ENCODE measurements at regions not wholly inside any gene's neighbourhood (a gene's known extent, or its start where the extent isn't known, plus 50 kb on each side); places are given as distances from the start of the nearest gene placed in this dataset.

- H3K4me1 ChIP-seq, result peaks cover under 1% of the 10 kb centered on the region
- no peaks in the 10 kb centered on the region for H3K27me3 ChIP-seq
- H3K36me3 ChIP-seq (replicated peaks in 1 of 2; ENCODE audit: insufficient read depth in 1 of 2, low read depth in 2 of 2), result no peaks in the 10 kb centered on the region
- intact Hi-C loops (cut with DNase I), result no loop called here
- no peak overlapping the region for H3K27ac ChIP-seq
- TF ChIP-seq CTCF (IDR thresholded peaks at IDR 0.05) (no peak), POLR2A (IDR thresholded peaks at IDR 0.05) (no peak)
- H3K4me3 ChIP-seq, result no peak overlapping the region
- WGBS, 2 donors, result 80 to 84% methylated on average over 3 of the region's 3 CpGs
- H3K9me3 ChIP-seq, result no peaks in the 10 kb centered on the region
- no peak for ATAC-seq
- DNase-seq, result no peak
Observed at GRCh38 chr2:12834239-12834638, 117.5 kb downstream of the TRIB2 start.

DNA sequence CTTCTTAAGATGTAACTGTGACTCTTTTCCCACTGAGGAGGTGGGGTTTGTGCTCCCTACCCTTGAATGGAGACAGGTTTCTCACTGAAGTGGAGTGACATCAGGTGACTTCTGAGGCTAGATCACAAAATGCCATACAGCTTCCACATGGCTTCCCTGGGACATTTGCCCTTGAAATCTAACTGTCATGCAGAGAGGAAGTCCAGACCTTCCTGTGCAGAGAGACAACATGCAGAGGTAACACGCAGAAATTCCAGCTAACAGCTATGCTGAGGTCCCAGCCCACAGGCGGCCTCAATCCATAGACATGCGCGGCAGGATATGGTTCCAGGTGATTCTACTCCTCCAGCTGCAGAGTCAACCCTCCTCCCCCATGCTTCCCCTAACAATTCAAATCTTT lies 119.0 kb downstream of the TRIB2 start:
- DNase-seq (no peak), ATAC-seq (no peak)
- Histone ChIP-seq H3K27me3 (no peaks in the 10 kb centered on the region), H3K36me3 (replicated peaks in 1 of 2; ENCODE audit: insufficient read depth in 1 of 2, low read depth in 2 of 2) (no peaks in the 10 kb centered on the region), H3K4me1 (peaks cover 6% of the 10 kb centered on the region), H3K4me3 (no peak overlapping the region), H3K9me3 (no peaks in the 10 kb centered on the region), H3K27ac (no peak overlapping the region)
- WGBS, 2 donors, result 78 to 86% methylated on average over 1 to 4 of the region's 4 CpGs
- TF ChIP-seq POLR2A (IDR thresholded peaks at IDR 0.05) (no peak), CTCF (IDR thresholded peaks at IDR 0.05) (no peak)
- intact Hi-C loops (cut with DNase I), result no loop called here

DNA sequence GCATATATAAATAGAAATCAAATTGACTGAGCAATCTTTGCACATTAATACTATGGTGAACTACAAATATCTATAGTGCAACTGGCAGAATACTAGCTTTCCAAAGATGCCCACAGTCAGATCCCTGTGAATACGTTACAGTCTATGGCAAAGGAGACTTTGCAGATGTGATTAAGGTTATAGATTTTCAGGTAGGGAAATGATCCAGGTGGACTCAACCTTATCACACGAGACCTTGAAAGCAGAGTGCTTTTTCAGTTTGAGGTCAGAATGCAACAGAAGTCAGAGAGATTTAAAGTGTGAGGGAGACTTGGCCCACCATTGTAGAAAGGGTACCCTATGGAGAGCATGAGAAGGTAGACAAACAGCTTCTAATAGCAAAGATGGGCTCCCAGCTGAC lies 122.6 kb downstream of the TRIB2 start:
- peaks cover 6% of the 10 kb centered on the region for H3K4me1 ChIP-seq
- H3K27ac ChIP-seq, result no peak overlapping the region
- WGBS, 2 donors, result 19 to 22% methylated on average over 2 of the region's 2 CpGs
- intact Hi-C loops (cut with DNase I), result no loop called here
- no peak for TF ChIP-seq CTCF (IDR thresholded peaks at IDR 0.05)
- TF ChIP-seq POLR2A (IDR thresholded peaks at IDR 0.05), result no peak
- no peak overlapping the region for H3K4me3 ChIP-seq
- H3K36me3 ChIP-seq (replicated peaks in 1 of 2; ENCODE audit: insufficient read depth in 1 of 2, low read depth in 2 of 2), result no peaks in the 10 kb centered on the region
- DNase-seq (no peak), ATAC-seq (no peak)
- no peaks in the 10 kb centered on the region for H3K9me3 ChIP-seq
- no peaks in the 10 kb centered on the region for H3K27me3 ChIP-seq

- whole genome bisulfite sequencing, 2 donors, result 87 to 90% methylated on average over 5 of the region's 5 CpGs
- Histone ChIP-seq H3K27ac (no peak overlapping the region), H3K4me1 (peaks cover 6% of the 10 kb centered on the region), H3K36me3 (replicated peaks in 1 of 2; ENCODE audit: insufficient read depth in 1 of 2, low read depth in 2 of 2) (no peaks in the 10 kb centered on the region), H3K9me3 (no peaks in the 10 kb centered on the region), H3K27me3 (no peaks in the 10 kb centered on the region), H3K4me3 (no peak overlapping the region)
- TF ChIP-seq POLR2A (IDR thresholded peaks at IDR 0.05) (no peak), CTCF (IDR thresholded peaks at IDR 0.05) (no peak)
- no peak for DNase-seq
- intact Hi-C loops (cut with DNase I), result no loop called here
- no peak for ATAC-seq
Observed at GRCh38 chr2:12841021-12841420, 124.3 kb downstream of the TRIB2 start.

GRCh38 chr2:12842917-12843316 lies 126.2 kb downstream of the TRIB2 start:
- H3K9me3 ChIP-seq, result no peaks in the 10 kb centered on the region
- no peak overlapping the region for H3K27ac ChIP-seq
- no peaks in the 10 kb centered on the region for H3K36me3 ChIP-seq (replicated peaks in 1 of 2; ENCODE audit: insufficient read depth in 1 of 2, low read depth in 2 of 2)
- TF ChIP-seq POLR2A (IDR thresholded peaks at IDR 0.05) (no peak), CTCF (IDR thresholded peaks at IDR 0.05) (no peak)
- H3K27me3 ChIP-seq, result no peaks in the 10 kb centered on the region
- DNase-seq, result no peak
- H3K4me3 ChIP-seq, result no peak overlapping the region
- intact Hi-C loops (cut with DNase I), result no loop called here
- no peak for ATAC-seq
- WGBS, 2 donors, result 67% methylated on average over 4 of the region's 4 CpGs
- peaks cover 6% of the 10 kb centered on the region for H3K4me1 ChIP-seq

Data from body of pancreas (tissue), 4 donors.